GM19240 (cell line): ENCODE measurements at regions not wholly inside any gene's neighbourhood (a gene's known extent, or its start where the extent isn't known, plus 50 kb on each side); places are given as distances from the start of the nearest gene placed in this dataset.
"Not testable (repeated sequence)": the region's sequence is repeated elsewhere in the genome, so short reads cannot be mapped to it uniquely, and the experiment has no call there.

Experiments used
- DNase-seq: peaks from one replicate; pipeline ENCODE4 v3.0.0; 2011; ENCODE audit warnings: low spot score; ENCODE audit not compliant: insufficient read length

DNA sequence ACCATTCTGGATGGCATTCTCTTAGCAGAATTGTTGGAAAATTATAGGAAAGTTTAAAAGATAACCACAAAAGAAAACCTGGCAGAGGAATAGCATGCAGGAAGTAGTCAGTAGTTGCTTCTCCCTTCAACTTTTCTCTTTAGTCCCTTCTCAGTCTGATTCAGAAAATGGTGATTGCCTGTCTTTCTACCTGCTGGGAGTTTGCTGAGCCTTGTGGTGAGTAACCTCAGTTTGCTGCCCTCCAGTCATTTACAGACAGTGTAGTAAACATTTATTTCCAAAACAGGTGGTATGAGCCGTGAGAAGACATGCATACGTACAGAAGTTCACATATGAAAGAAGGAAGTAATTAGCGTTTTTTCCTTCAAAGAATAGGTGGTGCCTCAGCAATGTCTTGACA, 224.7 kb upstream of the POU1F1 start:
- no peak for DNase-seq

GRCh38 chr3:87498358-87499080, 222.1 kb upstream of the POU1F1 start:
- no peak for DNase-seq

DNA sequence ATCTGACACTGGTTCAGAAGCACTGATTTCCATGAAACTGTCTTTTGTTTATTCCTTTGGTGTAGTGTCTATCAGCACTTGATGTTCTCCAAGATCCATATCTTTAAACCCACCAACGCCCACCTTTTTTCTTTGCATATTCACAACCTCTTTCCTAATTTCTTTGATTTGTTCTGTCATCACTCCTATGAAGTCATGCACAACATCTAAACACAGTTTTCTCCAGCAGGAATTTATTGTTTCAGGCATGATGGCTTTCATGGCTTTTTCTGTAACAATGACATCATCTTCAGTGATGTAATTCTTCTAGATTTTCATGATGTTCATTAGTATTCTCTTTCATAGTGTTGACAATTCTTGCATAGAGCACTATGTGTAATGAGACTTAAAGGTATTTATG, 219.6 kb upstream of the POU1F1 start:
- no peak for DNase-seq

DNA sequence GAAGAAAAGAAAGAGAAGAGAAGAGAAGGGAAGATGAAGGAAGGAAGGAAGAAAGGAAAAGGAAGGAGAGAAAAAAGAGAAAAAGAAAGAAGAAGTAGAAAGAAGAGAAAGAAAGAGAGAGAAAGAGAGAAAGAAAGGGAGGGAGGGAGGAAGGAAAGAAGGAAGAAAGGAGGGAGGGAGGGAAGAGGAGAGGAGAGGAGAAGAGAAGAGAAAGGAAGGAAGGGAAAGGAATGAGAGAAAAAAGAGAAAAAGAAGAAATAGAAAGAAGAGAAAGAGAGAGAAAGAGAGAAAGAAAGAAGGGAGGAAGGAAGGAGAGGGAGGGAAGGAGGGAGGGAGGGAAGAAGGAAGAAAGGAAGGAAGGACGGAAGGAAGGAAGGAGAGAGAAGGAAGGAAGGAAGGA, 217.9 kb upstream of the POU1F1 start:
- no peak for DNase-seq

DNA sequence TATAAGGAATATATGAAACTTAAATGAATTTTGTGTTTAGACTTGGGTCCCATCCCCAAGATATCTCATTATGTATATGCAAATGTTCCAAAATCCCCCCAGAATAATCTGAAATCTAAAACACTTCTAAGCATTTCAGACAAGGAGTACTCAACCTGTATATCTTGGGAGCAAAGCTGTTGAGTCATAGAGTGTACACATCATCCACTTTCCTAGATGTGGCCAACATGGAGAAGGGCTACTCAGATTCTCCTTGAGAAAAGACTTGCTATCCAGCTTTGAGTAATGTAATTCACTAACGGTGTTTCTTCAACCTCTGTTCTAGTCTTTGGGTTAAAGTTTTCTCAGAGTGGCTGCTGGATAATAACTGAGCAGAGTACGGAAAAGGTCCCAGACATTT, 215.5 kb upstream of the POU1F1 start:
- DNase-seq = no peak

GRCh38 chr3:87489892-87490291, 213.5 kb upstream of the POU1F1 start:
- DNase-seq = no peak

DNA sequence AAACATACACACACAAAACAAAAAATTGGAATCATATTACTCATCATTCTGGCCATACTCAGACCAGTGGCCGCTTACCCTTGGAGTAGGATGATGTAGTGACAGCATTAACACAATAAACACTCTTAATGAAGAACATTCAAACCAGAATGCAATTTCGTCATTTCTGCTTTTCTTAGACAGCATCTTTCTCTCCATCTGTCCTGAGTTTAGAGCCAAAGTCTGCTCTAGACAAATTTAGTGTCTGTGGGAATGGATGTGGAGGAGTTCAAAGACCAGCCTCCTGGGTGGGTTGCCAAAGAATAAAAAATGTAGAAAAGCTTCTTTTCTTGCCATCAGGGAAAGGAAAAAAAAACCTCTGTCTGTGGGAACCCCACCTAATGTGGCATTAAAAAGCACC, 212.4 kb upstream of the POU1F1 start:
- DNase-seq = no peak

DNA sequence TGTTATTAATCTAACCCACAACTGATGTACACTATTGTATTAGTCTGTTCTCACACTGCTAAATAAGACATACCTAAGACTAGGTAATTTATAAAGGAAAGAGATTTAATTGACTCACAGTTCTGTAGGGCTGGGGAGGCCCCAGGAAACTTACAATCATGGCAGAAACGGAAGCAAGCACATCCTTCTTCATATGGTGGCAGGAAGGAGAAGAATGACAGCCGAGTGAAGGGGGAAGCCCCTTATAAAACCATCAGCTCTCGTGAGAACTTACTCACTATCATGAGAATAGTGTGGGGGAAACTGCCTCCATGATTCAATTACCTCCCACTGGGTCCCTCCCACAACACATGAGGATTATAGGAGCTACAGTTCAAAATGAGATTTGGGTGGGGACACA, 210.3 kb upstream of the POU1F1 start:
- DNase-seq = not testable (repeated sequence)

GRCh38 chr3:87486115-87486514, 209.7 kb upstream of the POU1F1 start:
- DNase-seq = no peak

GRCh38 chr3:87478716-87479115, 202.3 kb upstream of the POU1F1 start:
- no peak for DNase-seq

GRCh38 chr3:87473944-87474343, 197.6 kb upstream of the POU1F1 start:
- DNase-seq = no peak

DNA sequence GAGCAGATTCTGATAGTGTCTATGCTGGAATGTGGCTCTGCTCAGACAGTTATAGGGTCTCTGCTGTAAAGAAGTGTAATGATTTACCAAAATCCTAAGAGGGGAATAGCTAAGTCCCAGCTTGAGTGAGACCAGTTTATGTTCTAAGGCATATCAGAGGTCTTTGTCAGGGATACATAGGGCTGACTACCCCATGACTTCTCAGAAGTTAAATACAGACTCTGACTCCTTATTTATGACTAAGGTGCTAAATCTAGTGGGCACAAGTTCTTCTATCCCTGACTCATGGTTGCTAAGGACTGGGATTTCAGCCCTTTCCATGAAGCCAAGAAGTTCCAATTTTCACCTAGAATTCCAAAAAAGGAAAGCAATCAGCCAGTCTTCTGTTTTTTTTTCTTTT, 192.6 kb upstream of the POU1F1 start:
- DNase-seq = no peak

GRCh38 chr3:87468235-87468634, 191.9 kb upstream of the POU1F1 start:
- no peak for DNase-seq

- no peak for DNase-seq
These were observed 185.8 kb upstream of the POU1F1 start for GRCh38 chr3:87462228-87462627.

DNA sequence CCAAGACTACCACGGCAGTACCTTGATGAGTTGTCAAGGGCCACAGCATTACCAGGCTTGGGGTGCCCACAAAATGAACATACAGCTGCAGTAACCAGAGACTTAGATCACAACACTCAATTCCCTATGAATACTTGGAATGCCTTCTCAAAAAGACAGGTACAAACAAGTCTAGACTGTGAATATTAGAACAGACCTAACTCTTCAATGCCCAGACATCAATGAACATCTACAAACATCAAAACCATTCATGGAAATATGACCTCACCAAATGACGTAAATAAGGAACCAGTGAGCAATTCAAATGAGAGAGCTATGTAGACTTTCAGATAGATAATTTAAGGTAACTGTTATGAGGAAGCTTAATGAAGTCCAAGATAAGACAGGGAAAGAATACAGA, 185.1 kb upstream of the POU1F1 start:
- DNase-seq = no peak

DNA sequence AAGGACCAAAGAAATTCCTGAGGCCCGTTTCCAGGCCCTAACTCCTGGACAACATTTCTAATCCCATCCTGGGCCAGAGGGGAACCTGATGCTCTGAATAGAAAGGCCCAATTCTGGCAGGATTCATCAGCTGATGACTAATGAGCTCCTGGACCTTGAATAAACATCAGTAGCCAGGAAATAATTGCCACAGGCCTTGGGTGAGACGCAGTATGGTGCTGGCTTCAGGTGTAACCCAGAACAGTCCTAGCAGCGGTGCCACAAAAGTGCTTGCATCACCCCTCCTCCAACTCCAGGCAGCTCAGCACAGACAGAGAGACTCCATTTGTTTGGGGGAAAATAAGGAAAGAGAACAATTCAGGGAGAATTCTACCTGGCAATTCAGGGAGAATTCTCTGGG, 184.7 kb upstream of the POU1F1 start:
- no peak for DNase-seq

DNA sequence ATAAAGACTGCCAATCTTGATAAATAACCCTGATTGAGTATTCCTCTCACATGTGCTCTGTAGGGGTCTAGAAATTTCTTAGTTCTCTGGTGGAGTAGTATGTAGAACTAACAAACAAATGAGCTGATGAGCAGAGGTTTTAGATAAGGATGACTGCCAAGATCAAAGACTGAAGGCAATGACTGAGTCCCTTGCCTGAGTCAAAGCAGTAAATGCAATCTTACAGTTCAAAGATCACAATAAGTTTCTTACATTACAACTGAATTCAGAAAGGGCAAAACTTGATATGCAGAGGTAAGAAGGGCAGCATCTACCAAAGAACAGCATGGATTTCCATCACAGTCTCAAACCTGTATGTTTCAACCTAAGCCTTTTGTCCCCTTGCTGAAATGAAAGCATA, 172.2 kb upstream of the POU1F1 start:
- DNase-seq = no peak

DNA sequence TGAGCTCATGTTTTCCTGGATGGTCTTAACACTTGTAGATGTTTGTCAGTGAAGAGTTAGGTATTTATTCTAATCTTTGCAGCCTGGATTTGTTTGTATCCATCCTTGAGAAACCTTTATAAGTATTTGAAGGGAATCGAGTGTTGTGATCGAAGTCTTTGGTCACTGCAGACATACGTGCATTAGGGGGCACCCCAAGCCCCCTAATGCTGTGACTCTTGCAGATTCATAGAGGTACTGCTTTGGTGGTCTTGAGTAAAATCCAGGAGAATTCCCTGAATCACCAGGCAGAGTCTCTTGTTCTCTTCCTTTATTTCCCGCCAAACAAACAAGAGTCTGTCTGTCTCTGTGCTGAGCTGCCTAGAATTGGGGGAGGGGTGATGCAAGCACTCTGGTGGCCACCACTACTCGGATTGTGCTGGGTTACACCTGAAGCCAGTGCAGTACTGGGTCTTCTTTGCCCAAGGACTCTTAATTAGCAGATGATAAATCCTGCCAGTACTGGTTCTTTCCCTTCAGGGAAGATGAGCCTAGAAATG, 170.5 kb upstream of the POU1F1 start:
- no peak for DNase-seq

- DNase-seq = no peak
These were observed 166.1 kb upstream of the POU1F1 start for GRCh38 chr3:87442470-87442869.

DNA sequence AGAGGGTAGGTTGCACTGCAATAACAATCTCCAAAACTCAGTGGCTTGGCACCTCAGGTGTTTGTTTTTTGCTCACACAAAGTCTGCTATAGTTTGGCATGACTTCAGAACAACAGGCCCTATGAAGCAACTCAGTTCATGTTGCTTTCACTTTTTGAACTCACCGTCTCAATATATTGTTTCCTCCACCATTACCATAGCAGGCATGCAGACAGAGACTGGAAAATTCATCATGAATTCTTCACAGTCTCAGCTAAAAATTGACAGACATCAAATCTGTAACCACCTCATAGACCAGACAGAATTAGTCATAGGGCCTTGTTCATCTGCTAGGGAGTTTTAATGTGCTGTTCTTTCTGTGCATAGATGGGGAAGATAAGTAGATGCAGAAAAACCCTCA, 161.4 kb upstream of the POU1F1 start:
- no peak for DNase-seq

GRCh38 chr3:87436781-87437543, 160.6 kb upstream of the POU1F1 start:
- DNase-seq = no peak

GRCh38 chr3:87435926-87436620, 159.7 kb upstream of the POU1F1 start:
- no peak for DNase-seq
